ENCODE measurements at regions not wholly inside any gene's neighbourhood (a gene's known extent, or its start where the extent isn't known, plus 50 kb on each side); places are given as distances from the start of the nearest gene placed in this dataset.
"Not testable (repeated sequence)": the region's sequence is repeated elsewhere in the genome, so short reads cannot be mapped to it uniquely, and the experiment has no call there.

DNA sequence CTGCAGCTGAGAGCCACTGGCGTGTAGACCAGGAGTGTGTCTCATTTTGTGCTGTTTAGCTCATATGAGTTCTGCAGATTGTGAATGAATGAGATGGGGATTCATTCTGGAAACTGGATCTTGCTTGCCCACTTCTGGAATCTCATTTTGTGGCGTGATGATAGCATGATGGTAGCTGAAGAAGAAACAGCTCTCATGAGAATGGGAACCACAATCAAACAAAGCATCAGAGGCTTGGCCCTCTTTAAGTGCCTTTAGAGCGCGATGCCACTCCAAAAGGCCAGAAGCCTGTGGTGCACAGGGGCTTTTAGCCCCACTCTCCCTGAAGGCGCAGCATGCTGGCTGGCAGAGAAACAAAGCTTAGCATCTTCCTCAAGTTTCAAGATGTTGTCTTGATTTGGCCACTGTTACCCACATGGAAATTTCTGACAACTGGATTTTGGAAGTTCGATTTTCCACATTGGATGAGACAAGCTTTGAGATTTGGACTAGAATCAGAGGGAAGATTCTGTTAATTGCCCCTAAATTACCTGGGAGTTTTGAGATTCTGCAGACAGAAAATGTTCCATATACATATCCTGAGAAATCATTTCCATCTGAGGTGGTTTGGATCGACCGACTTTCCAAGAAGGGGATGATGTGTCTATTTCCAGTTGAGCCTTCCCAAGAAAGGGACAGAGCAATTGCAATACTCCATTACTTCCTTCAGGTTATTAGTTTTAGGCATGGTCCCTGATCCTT lies 234.5 kb downstream of the VAPA start:
- H3K27ac ChIP-seq (ENCODE audit: low read length), result no peak overlapping the region
- H3K27me3 ChIP-seq (ENCODE audit: control insufficient read depth, insufficient read depth, low read length), result no peaks in the 10 kb centered on the region
- peak; percentile 87 for DNase-seq
- H3K36me3 ChIP-seq (ENCODE audit: control insufficient read depth, insufficient read depth, low read length), result no peaks in the 10 kb centered on the region
- no peaks in the 10 kb centered on the region for H3K9me3 ChIP-seq (replicated peaks; ENCODE audit: control insufficient read depth, low read depth, low read length)
- peaks cover 11% of the 10 kb centered on the region for H3K4me1 ChIP-seq (ENCODE audit: control insufficient read depth, insufficient read depth, low read length)
- 68% methylated on average over 4 of the region's 8 CpGs for WGBS (ENCODE audit: insufficient coverage)
- no peak overlapping the region for H3K4me3 ChIP-seq (ENCODE audit: low read length)

DNA sequence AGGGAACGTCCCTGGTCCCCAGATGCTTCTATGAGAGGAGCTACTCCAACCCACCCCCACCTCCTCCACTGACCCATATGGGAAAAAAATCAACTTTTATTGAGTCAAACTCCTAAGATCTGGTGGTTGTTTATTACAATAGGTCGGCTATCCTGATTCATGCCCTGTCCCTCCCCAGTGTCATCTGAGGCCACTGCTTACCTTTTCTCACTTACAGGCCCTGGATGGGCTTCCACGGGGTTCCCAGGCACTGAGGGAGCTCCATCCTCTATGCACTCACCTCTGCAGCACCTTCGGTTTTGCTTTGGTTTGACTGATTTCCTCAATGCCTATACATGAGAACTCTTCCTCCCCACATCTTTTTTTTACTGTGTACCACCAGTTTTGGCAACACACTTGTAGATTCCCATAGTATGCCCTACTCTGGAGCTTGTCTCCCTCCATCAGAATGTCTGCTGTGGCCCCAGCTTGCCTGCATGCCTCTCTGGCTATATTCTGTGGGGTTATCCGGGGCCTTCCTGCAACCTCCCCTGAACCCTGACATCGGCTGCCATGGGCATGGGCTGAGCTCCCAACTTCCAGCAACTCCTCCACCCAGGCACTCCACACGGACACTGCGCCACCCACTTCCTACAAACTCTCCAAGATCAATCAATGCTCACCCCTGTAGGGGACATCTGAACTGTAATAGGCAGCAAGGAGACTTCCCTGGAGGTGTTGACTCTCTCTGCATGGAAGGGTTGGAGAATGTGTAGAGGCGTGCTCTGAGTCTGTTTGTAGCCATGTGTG lies 236.1 kb downstream of the VAPA start:
- H3K4me1 ChIP-seq (ENCODE audit: control insufficient read depth, insufficient read depth, low read length), result peaks cover 3% of the 10 kb centered on the region
- WGBS (ENCODE audit: insufficient coverage), result 98% methylated on average over 5 of the region's 9 CpGs
- no peaks in the 10 kb centered on the region for H3K36me3 ChIP-seq (ENCODE audit: control insufficient read depth, insufficient read depth, low read length)
- no peaks in the 10 kb centered on the region for H3K9me3 ChIP-seq (replicated peaks; ENCODE audit: control insufficient read depth, low read depth, low read length)
- no peak overlapping the region for H3K4me3 ChIP-seq (ENCODE audit: low read length)
- no peaks in the 10 kb centered on the region for H3K27me3 ChIP-seq (ENCODE audit: control insufficient read depth, insufficient read depth, low read length)
- H3K27ac ChIP-seq (ENCODE audit: low read length), result no peak overlapping the region
- DNase-seq, result no peak

DNA sequence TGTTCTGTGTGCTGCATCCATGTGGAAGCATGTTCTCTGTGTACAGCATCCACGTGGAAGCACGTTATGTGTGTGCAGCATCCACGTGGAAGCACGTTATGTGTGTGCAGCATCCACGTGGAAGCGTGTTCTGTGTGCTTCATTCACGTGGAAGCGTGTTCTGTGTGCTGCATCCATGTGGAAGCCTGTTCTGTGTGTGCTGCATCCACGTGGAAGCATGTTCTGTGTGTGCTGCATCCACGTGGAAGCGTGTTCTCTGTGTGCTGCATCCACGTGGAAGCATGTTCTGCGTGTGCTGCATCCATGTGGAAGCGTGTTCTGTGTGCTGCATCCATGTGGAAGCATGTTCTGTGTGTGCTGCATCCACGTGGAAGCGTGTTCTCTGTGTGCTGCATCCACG lies 236.8 kb downstream of the VAPA start:
- not testable (repeated sequence) for H3K27me3 ChIP-seq (ENCODE audit: control insufficient read depth, insufficient read depth, low read length); H3K27ac ChIP-seq (ENCODE audit: low read length); H3K4me1 ChIP-seq (ENCODE audit: control insufficient read depth, insufficient read depth, low read length); H3K9me3 ChIP-seq (replicated peaks; ENCODE audit: control insufficient read depth, low read depth, low read length); DNase-seq; H3K4me3 ChIP-seq (ENCODE audit: low read length); H3K36me3 ChIP-seq (ENCODE audit: control insufficient read depth, insufficient read depth, low read length)
- 89% methylated on average over 13 of the region's 17 CpGs for WGBS (ENCODE audit: insufficient coverage)

DNA sequence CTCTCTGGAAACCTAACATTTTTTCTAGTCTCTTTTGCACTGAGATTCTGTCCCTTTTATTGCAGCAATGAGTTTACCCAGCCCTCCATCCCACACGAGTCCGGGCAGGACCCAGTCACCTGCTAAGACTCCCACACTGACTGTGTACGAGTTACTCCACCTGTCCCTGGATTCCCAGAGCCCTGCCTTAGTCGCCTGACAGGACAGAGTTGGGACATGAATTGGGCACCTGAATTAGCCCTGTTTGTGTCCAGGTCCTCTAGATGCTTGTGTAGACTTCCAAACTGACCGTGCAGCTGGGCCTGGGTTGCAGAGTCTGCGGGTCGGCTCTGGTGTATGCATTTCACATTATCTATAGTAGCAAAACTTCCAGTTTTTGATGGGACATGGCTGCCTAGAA lies 238.7 kb downstream of the VAPA start:
- no peaks in the 10 kb centered on the region for H3K36me3 ChIP-seq (ENCODE audit: control insufficient read depth, insufficient read depth, low read length)
- WGBS (ENCODE audit: insufficient coverage), result 89% methylated on average over 4 of the region's 7 CpGs

DNA sequence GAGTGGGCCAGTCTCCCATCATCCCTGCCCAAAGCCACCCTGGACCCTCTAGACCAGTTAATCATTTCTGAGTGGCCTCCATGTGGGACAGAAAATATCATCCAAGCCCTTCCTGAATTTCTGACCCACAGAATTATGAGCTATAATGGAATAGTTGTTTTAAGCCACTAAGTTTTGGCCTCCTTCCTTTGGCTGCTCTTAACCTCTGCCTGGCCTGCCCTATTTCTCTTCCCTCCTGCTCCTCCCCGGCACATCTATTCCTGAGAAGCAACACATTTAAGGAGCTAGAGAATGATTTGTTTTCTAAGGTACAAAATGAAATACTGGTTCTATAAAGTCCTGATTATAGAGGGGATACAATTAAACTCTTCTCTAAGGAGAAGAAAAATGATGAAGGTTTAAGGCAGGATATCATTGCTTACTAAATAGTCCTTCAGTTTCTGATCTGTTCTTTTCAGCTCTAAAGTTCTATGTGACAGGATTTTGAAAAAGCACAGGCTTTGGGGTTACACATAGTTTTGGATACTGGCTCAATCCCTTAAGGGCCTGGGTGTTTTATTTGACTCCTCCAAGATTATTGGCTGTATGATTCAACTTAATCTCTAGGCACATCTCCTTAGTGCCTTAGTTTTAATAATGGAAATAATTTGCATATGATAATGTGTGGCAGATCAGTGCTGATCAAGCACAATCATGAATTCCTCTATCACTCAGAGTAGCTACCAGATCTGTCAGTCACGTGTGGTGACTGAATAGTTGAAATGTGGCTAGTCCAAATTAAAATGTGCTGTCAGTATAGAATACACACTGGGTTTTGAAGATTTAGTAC lies 240.3 kb downstream of the VAPA start:
- Histone ChIP-seq H3K27me3 (ENCODE audit: control insufficient read depth, insufficient read depth, low read length) (no peaks in the 10 kb centered on the region), H3K4me3 (ENCODE audit: low read length) (no peak overlapping the region), H3K4me1 (ENCODE audit: control insufficient read depth, insufficient read depth, low read length) (no peaks in the 10 kb centered on the region), H3K9me3 (replicated peaks; ENCODE audit: control insufficient read depth, low read depth, low read length) (no peaks in the 10 kb centered on the region), H3K27ac (ENCODE audit: low read length) (no peak overlapping the region), H3K36me3 (ENCODE audit: control insufficient read depth, insufficient read depth, low read length) (no peaks in the 10 kb centered on the region)
- DNase-seq, result no peak
- WGBS (ENCODE audit: insufficient coverage), result no CpG with 5 or more reads among the region's 2 CpGs

More for the DNA sequence above, 238.7 kb downstream of the VAPA start:
- no peak overlapping the region for H3K27ac ChIP-seq (ENCODE audit: low read length)
- no peak for DNase-seq
- H3K4me1 ChIP-seq (ENCODE audit: control insufficient read depth, insufficient read depth, low read length), result no peaks in the 10 kb centered on the region
- no peaks in the 10 kb centered on the region for H3K27me3 ChIP-seq (ENCODE audit: control insufficient read depth, insufficient read depth, low read length)
- no peaks in the 10 kb centered on the region for H3K9me3 ChIP-seq (replicated peaks; ENCODE audit: control insufficient read depth, low read depth, low read length)
- H3K4me3 ChIP-seq (ENCODE audit: low read length), result no peak overlapping the region

DNA sequence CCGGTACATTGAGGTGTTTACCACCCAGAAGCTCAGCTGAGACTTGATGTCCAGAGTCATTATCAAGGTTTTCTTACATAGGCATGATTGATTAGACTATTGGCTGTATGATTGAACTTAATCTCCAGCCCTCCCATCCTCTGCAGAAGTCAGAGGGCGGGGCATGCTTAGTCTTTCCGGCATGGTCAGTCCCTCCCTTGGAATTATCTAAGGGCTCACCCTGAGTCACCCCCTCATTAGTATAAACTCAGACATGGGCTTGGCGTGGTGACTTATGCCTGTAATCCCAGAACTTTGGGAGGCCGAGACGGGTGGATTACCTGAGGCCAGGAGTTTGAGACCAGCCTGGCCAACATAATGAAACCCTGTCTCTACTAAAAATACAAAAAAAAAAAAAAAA lies 243.9 kb downstream of the VAPA start:
- no peaks in the 10 kb centered on the region for H3K27me3 ChIP-seq (ENCODE audit: control insufficient read depth, insufficient read depth, low read length)
- no peaks in the 10 kb centered on the region for H3K4me1 ChIP-seq (ENCODE audit: control insufficient read depth, insufficient read depth, low read length)
- H3K36me3 ChIP-seq (ENCODE audit: control insufficient read depth, insufficient read depth, low read length), result no peaks in the 10 kb centered on the region
- DNase-seq, result no peak
- no peak overlapping the region for H3K4me3 ChIP-seq (ENCODE audit: low read length)
- H3K9me3 ChIP-seq (replicated peaks; ENCODE audit: control insufficient read depth, low read depth, low read length), result no peaks in the 10 kb centered on the region
- no peak overlapping the region for H3K27ac ChIP-seq (ENCODE audit: low read length)
- WGBS (ENCODE audit: insufficient coverage), result 94% methylated on average over 2 of the region's 6 CpGs

DNA sequence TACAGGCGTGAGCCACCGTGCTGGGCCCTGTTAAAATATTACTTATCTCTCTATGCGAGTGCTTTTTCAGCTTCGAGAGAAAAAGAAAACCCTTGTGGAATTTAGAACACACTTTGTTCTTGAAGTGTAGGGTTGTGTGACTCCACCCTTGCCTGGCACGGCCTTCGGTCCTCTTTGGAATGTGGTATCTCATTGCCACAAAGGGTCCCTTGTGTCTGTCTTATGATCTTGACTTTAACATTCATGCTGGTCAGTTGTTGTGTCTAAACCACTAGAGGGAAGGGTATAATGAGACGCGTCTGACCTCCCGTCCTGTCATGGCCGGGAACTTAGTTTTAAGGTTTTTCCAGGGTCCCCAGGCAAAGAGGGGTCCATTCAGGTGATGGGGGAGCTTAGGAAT lies 246.4 kb downstream of the VAPA start:
- Histone ChIP-seq H3K36me3 (ENCODE audit: control insufficient read depth, insufficient read depth, low read length) (no peaks in the 10 kb centered on the region), H3K4me1 (ENCODE audit: control insufficient read depth, insufficient read depth, low read length) (peaks cover 10% of the 10 kb centered on the region), H3K4me3 (ENCODE audit: low read length) (no peak overlapping the region), H3K9me3 (replicated peaks; ENCODE audit: control insufficient read depth, low read depth, low read length) (no peaks in the 10 kb centered on the region), H3K27ac (ENCODE audit: low read length) (no peak overlapping the region), H3K27me3 (ENCODE audit: control insufficient read depth, insufficient read depth, low read length) (no peaks in the 10 kb centered on the region)
- DNase-seq, result no peak
- WGBS (ENCODE audit: insufficient coverage), result 100% methylated on average over 2 of the region's 10 CpGs

DNA sequence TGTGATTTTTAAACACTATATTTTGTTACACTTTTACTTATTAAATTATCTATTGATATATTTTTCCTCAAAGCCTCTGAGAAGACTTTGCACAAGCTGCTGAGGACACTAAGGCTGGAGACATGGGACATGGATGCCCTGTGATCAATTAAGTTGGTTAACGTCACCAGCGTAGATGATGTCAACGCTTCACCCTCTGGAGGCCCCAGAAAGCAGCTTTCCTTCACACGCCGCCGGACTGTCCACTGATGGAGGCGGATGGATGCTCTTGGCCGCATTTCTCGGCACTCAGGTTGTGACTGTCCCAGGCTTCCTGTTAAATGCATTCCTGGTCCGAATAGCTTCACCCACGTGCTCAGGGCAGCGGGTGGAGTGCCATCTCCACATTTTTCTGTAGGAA lies 247.5 kb downstream of the VAPA start:
- Histone ChIP-seq H3K4me3 (ENCODE audit: low read length) (no peak overlapping the region), H3K27ac (ENCODE audit: low read length) (no peak overlapping the region), H3K4me1 (ENCODE audit: control insufficient read depth, insufficient read depth, low read length) (peaks cover 13% of the 10 kb centered on the region), H3K36me3 (ENCODE audit: control insufficient read depth, insufficient read depth, low read length) (no peaks in the 10 kb centered on the region), H3K27me3 (ENCODE audit: control insufficient read depth, insufficient read depth, low read length) (no peaks in the 10 kb centered on the region), H3K9me3 (replicated peaks; ENCODE audit: control insufficient read depth, low read depth, low read length) (no peaks in the 10 kb centered on the region)
- WGBS (ENCODE audit: insufficient coverage), result 88% methylated on average over 12 of the region's 12 CpGs
- DNase-seq, result no peak

DNA sequence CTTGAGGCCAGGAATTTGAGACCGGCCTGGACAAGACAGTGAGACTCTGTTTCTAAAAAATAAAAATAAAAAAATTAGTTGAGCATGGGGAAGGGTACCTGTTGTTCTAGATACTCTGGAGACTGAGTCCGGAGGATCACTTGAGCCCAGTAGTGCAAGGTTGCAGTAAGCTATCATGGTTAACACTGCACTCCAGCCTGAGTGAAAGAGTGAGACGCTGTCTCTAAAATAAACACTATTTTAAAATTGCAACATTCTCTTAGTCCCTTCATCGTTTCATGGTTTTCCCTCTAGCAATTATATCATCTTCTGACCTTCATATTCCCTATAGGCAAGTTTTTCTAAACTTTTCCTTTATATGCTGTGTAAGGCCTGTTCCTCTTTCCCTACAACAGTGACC lies 248.5 kb downstream of the VAPA start:
- DNase-seq, result no peak
- no peaks in the 10 kb centered on the region for H3K36me3 ChIP-seq (ENCODE audit: control insufficient read depth, insufficient read depth, low read length)
- no peaks in the 10 kb centered on the region for H3K27me3 ChIP-seq (ENCODE audit: control insufficient read depth, insufficient read depth, low read length)
- WGBS (ENCODE audit: insufficient coverage), result 75% methylated on average over 2 of the region's 4 CpGs
- peaks cover 13% of the 10 kb centered on the region for H3K4me1 ChIP-seq (ENCODE audit: control insufficient read depth, insufficient read depth, low read length)
- no peak overlapping the region for H3K27ac ChIP-seq (ENCODE audit: low read length)
- H3K4me3 ChIP-seq (ENCODE audit: low read length), result no peak overlapping the region
- no peaks in the 10 kb centered on the region for H3K9me3 ChIP-seq (replicated peaks; ENCODE audit: control insufficient read depth, low read depth, low read length)
